ENCODE measurements at regions not wholly inside any gene's neighbourhood (a gene's known extent, or its start where the extent isn't known, plus 50 kb on each side); places are given as distances from the start of the nearest gene placed in this dataset.

- intact Hi-C loops (cut with micrococcal nuclease) (no loop called here), in situ Hi-C loops (cut with MboI) (no loop called here)
- Histone ChIP-seq H3K4me3 (no peak overlapping the region), H3K9me3 (replicated peaks; ENCODE audit: control insufficient read depth, insufficient read depth, low read depth, low read length) (no peaks in the 10 kb centered on the region), H3K27ac (ENCODE audit: extremely low read depth, low read depth, low read length) (no peak overlapping the region), H3K9me1 (ENCODE audit: control insufficient read depth, insufficient read depth, low read length) (no peaks in the 10 kb centered on the region), H3K4me2 (ENCODE audit: insufficient read depth, low read length) (no peak overlapping the region), H3K9ac (ENCODE audit: insufficient read depth in 1 of 2, low read depth in 2 of 2, low read length in 2 of 2) (no peak overlapping the region), H3K36me3 (ENCODE audit: control insufficient read depth, insufficient read depth, low read length) (no peaks in the 10 kb centered on the region), H2AFZ (ENCODE audit: low read depth, low read length) (no peak overlapping the region), H3K79me2 (ENCODE audit: control insufficient read depth, insufficient read depth, low read length) (no peaks in the 10 kb centered on the region), H4K20me1 (replicated peaks; ENCODE audit: control insufficient read depth, insufficient read depth, low read length) (no peaks in the 10 kb centered on the region), H3K27me3 (ENCODE audit: control insufficient read depth in 2 of 2, insufficient read depth in 2 of 2, low read length in 2 of 2) (no peaks in the 10 kb centered on the region), H3K4me1 (replicated peaks in 1 of 2; ENCODE audit: control insufficient read depth in 2 of 2, insufficient read depth in 2 of 2, low read length in 2 of 2) (no peaks in the 10 kb centered on the region)
- 0% methylated on average over 1 of the region's 1 CpG for WGBS (ENCODE audit: insufficient coverage, low coverage, missing lambda C conversion rate)
- FAIRE-seq (no peak), DNase-seq (ENCODE audit: extremely low read depth in 1 of 4, low spot score in 3 of 4) (no peak), ATAC-seq (no peak)
- CTCF ChIA-PET (ENCODE audit: low intra/inter-chr PET ratio), result no interaction called here
- no TSS peak for BruUV-seq (replicated peaks)
- POLR2A ChIA-PET, result no interaction called here
- TF ChIP-seq ZSCAN29 (IDR thresholded peaks at IDR 0.05), result no peak
- TF ChIP-seq ZNF436 (CRISPR knock-in tag; IDR thresholded peaks at IDR 0.05), result no peak
- no peak for TF ChIP-seq NFE2 (IDR thresholded peaks at IDR 0.05; ENCODE audit: low read depth)
- no peak for TF ChIP-seq ZNF347 (CRISPR knock-in tag; IDR thresholded peaks at IDR 0.05; ENCODE audit: low read depth)
- TF ChIP-seq TCFL5 (CRISPR knock-in tag; conservative IDR thresholded peaks at IDR 0.05), result no peak
- TF ChIP-seq NFRKB (IDR thresholded peaks at IDR 0.05; ENCODE audit: low read depth), result no peak
- no peak for TF ChIP-seq ZFX (CRISPR knock-in tag; IDR thresholded peaks at IDR 0.05)
- no peak for TF ChIP-seq CREB3L1 (IDR thresholded peaks at IDR 0.05; ENCODE audit: borderline replicate concordance, low read depth)
- no peak for TF ChIP-seq RCOR1 (IDR thresholded peaks at IDR 0.05; ENCODE audit: borderline replicate concordance in 1 of 2, low read depth in 2 of 2, low read length in 2 of 2)
- TF ChIP-seq PHF20 (IDR thresholded peaks at IDR 0.05; ENCODE audit: partially characterized antibody), result no peak
- no peak for TF ChIP-seq ZNF232 (CRISPR knock-in tag; IDR thresholded peaks at IDR 0.05)
- no peak for TF ChIP-seq PHB2 (IDR thresholded peaks at IDR 0.05; ENCODE audit: low read depth)
- TF ChIP-seq, protein P1, sequence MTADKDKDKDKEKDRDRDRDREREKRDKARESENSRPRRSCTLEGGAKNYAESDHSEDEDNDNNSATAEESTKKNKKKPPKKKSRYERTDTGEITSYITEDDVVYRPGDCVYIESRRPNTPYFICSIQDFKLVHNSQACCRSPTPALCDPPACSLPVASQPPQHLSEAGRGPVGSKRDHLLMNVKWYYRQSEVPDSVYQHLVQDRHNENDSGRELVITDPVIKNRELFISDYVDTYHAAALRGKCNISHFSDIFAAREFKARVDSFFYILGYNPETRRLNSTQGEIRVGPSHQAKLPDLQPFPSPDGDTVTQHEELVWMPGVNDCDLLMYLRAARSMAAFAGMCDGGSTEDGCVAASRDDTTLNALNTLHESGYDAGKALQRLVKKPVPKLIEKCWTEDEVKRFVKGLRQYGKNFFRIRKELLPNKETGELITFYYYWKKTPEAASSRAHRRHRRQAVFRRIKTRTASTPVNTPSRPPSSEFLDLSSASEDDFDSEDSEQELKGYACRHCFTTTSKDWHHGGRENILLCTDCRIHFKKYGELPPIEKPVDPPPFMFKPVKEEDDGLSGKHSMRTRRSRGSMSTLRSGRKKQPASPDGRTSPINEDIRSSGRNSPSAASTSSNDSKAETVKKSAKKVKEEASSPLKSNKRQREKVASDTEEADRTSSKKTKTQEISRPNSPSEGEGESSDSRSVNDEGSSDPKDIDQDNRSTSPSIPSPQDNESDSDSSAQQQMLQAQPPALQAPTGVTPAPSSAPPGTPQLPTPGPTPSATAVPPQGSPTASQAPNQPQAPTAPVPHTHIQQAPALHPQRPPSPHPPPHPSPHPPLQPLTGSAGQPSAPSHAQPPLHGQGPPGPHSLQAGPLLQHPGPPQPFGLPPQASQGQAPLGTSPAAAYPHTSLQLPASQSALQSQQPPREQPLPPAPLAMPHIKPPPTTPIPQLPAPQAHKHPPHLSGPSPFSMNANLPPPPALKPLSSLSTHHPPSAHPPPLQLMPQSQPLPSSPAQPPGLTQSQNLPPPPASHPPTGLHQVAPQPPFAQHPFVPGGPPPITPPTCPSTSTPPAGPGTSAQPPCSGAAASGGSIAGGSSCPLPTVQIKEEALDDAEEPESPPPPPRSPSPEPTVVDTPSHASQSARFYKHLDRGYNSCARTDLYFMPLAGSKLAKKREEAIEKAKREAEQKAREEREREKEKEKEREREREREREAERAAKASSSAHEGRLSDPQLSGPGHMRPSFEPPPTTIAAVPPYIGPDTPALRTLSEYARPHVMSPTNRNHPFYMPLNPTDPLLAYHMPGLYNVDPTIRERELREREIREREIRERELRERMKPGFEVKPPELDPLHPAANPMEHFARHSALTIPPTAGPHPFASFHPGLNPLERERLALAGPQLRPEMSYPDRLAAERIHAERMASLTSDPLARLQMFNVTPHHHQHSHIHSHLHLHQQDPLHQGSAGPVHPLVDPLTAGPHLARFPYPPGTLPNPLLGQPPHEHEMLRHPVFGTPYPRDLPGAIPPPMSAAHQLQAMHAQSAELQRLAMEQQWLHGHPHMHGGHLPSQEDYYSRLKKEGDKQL (CRISPR knock-in tag; IDR thresholded peaks at IDR 0.05; ENCODE audit: borderline replicate concordance), result no peak
- TF ChIP-seq HBP1 (CRISPR knock-in tag; IDR thresholded peaks at IDR 0.05), result no peak
- TF ChIP-seq NFE2L1 (tag; IDR thresholded peaks at IDR 0.05; ENCODE audit: borderline replicate concordance, low read depth), result no peak
These were observed 54.5 kb upstream of the ZNF804A start for GRCh38 chr2:184543832-184544231.
